ENCODE measurements at regions not wholly inside any gene's neighbourhood (a gene's known extent, or its start where the extent isn't known, plus 50 kb on each side); places are given as distances from the start of the nearest gene placed in this dataset.
A peak's percentile ranks its signal among the peaks of the same experiment; 100 is the strongest.

- no peak for DNase-seq (ENCODE audit: low read depth, low spot score)
- no peaks in the 10 kb centered on the region for H3K9me2 ChIP-seq (ENCODE audit: insufficient read depth)
- no peak overlapping the region for H3K9ac ChIP-seq (ENCODE audit: low read length)
- H3K9me3 ChIP-seq (ENCODE audit: control insufficient read depth in 1 of 2, insufficient read depth in 1 of 2, low read depth in 1 of 2, low read length in 2 of 2), result no peaks in the 10 kb centered on the region
- POLR2A ChIA-PET, result no interaction called here
- no peak overlapping the region for H3K4me2 ChIP-seq (ENCODE audit: low read length)
- no peak overlapping the region for H3K4me3 ChIP-seq (replicated peaks in 1 of 2; ENCODE audit: low read depth in 1 of 2, low read length in 2 of 2)
- peaks cover 0 to 7% of the 10 kb centered on the region in 2 experiments; a peak in 2 of 4 replicates for H3K4me1 ChIP-seq (ENCODE audit: control insufficient read depth in 1 of 2, insufficient read depth in 2 of 2, low read length in 2 of 2)
- RAD21 ChIA-PET (ENCODE audit: low non-redundant PET in 1 of 2, low total read pairs in 2 of 2, uncharacterized antibody in 2 of 2, unreplicated experiment in 2 of 2), result no interaction called here
- H3K36me3 ChIP-seq (ENCODE audit: control insufficient read depth in 1 of 2, insufficient read depth in 2 of 2, low read length in 2 of 2), result no peaks in the 10 kb centered on the region
- CTCF ChIA-PET, result interaction anchor here (2.1 kb wide), 1 partner anchor 15 kb away, joined by 6 read pairs; no protein-coding TSS in a partner anchor
- no peaks in the 10 kb centered on the region for H3K79me2 ChIP-seq (ENCODE audit: insufficient read depth, low read length)
- intact Hi-C loops (cut with micrococcal nuclease), result no loop called here
- no TSS peak for BruUV-seq (replicated peaks)
- no peak for ATAC-seq
- no peak overlapping the region for H3K27ac ChIP-seq (ENCODE audit: low read depth, low read length)
- H3K27me3 ChIP-seq (ENCODE audit: insufficient read depth, low read length), result no peaks in the 10 kb centered on the region
- TF ChIP-seq CBX3 (IDR thresholded peaks at IDR 0.05; ENCODE audit: low read depth) (0 out of 2 replicates have a peak, but pooled peaks have one; percentile 13), MAX (IDR thresholded peaks at IDR 0.05) (no peak)
- no peaks in the 10 kb centered on the region for H4K20me1 ChIP-seq (ENCODE audit: insufficient read depth)
- no peak overlapping the region for H2AFZ ChIP-seq (ENCODE audit: low read depth, low read length, poor library complexity, severe bottlenecking)
These were observed 50.0 kb upstream of the ARHGAP18 start for GRCh38 chr6:129759796-129760605.

Data from HCT116 (cell line).